T-cell (primary cell): ENCODE measurements at regions not wholly inside any gene's neighbourhood (a gene's known extent, or its start where the extent isn't known, plus 50 kb on each side); places are given as distances from the start of the nearest gene placed in this dataset.

Source experiments
- ATAC-seq, 4 experiments: fragments of 200-7000 bp in 3 of 4; fragments of 150-1000 bp in 1 of 4; cut with Tn5 transposase; replicated peaks in 1 of 4; 1 replicate in 3 of 4; 2 replicates in 1 of 4; pipeline ENCODE4 v1.10.0; 2021; ENCODE audit warnings: moderate library complexity in 3 of 4, mild to moderate bottlenecking in 2 of 4, moderate number of reproducible peaks in 1 of 4
- CTCF ChIA-PET, 2 donors: fragments of 300-600 bp; sonication (Branson Sonifier 250); formaldehyde crosslinking; loops; one replicate each; lab custom pipeline; 2022; ENCODE audit warnings: antibody characterized with exemption in 2 of 2; lab: Charles Lee
- POLR2A ChIA-PET, 2 donors: fragments of 300-600 bp; sonication (Branson Sonifier 250); formaldehyde crosslinking; loops; one replicate each; lab custom pipeline; 2022; ENCODE audit warnings: antibody characterized with exemption in 2 of 2; lab: Charles Lee
- DNase-seq, 35 experiments: peaks; one replicate each; pipeline versions ENCODE4 v3.0.0 to v3.0.0-alpha.2; 2013 to 2023
- H3K27ac ChIP-seq: one replicate; pipeline ENCODE4 v1.5.1; 2013; ENCODE audit warnings: low read length
- H3K27me3 ChIP-seq, 2 experiments: replicated peaks in 1 of 2; 1 replicate in 1 of 2; 2 replicates in 1 of 2; pipeline versions ENCODE4 v1.6.1 to v1.7.0; 2013; ENCODE audit warnings: low read length in 1 of 2, mixed read lengths in 1 of 2; ENCODE audit not compliant: control insufficient read depth in 2 of 2, insufficient read depth in 2 of 2; ENCODE audit errors: extremely low read depth in 1 of 2
- H3K36me3 ChIP-seq, 2 donors: 1 replicate in 1 of 2; 2 replicates in 1 of 2; pipeline versions ENCODE4 v1.6.1 to v1.7.0; 2013; ENCODE audit warnings: low read length in 1 of 2; ENCODE audit not compliant: control insufficient read depth in 2 of 2, insufficient read depth in 1 of 2; ENCODE audit errors: extremely low read depth in 1 of 2
- H3K4me1 ChIP-seq, 2 experiments: 1 replicate in 1 of 2; 2 replicates in 1 of 2; pipeline versions ENCODE4 v1.6.1 to v1.7.0; 2013; ENCODE audit warnings: low read length in 2 of 2, mixed read lengths in 1 of 2; ENCODE audit not compliant: insufficient read depth in 2 of 2, control insufficient read depth in 1 of 2; ENCODE audit errors: extremely low read depth in 1 of 2
- H3K4me3 ChIP-seq, 2 donors: 1 replicate in 1 of 2; 2 replicates in 1 of 2; pipeline versions ENCODE4 v1.5.1 to v1.7.0; 2013; ENCODE audit warnings: mild to moderate bottlenecking in 2 of 2, low read length in 1 of 2, moderate library complexity in 1 of 2; ENCODE audit not compliant: control insufficient read depth in 1 of 2; ENCODE audit errors: extremely low read depth in 1 of 2
- H3K9me3 ChIP-seq: 2 replicates; pipeline ENCODE4 v1.7.0; 2013
- H3K27ac Mint-ChIP-seq, 2 donors: one replicate each; pipeline ENCODE4 v1.8.0; 2020 to 2021; ENCODE audit warnings: mild to moderate bottlenecking in 2 of 2, mixed read lengths in 2 of 2
- H3K27me3 Mint-ChIP-seq, 2 donors: one replicate each; pipeline ENCODE4 v1.8.0; 2021 to 2022; ENCODE audit warnings: mixed read lengths in 2 of 2
- H3K36me3 Mint-ChIP-seq: one replicate; pipeline ENCODE4 v1.8.0; 2021; ENCODE audit warnings: mixed read lengths
- H3K4me1 Mint-ChIP-seq, 3 donors: one replicate each; pipeline ENCODE4 v1.8.0; 2020 to 2022; ENCODE audit warnings: mixed read lengths in 3 of 3, mild to moderate bottlenecking in 1 of 3
- H3K4me3 Mint-ChIP-seq, 3 donors: one replicate each; pipeline ENCODE4 v1.8.0; 2020 to 2022; ENCODE audit warnings: mild to moderate bottlenecking in 3 of 3, mixed read lengths in 3 of 3, moderate library complexity in 3 of 3
- H3K9me3 Mint-ChIP-seq, 3 donors: one replicate each; pipeline ENCODE4 v1.8.0; 2020 to 2022; ENCODE audit warnings: mixed read lengths in 3 of 3
- WGBS: methylation state at CpG from one replicate; pipeline ENCODE4 v1.1.5; 2013; ENCODE audit warnings: missing lambda C conversion rate; ENCODE audit not compliant: insufficient coverage; 5-methylcytosine and 5-hydroxymethylcytosine counted together

GRCh38 chr1:168631671-168632400 is 55.4 kb downstream of the XCL1 start:
- DNase-seq (no peak), ATAC-seq (no peak)
- H3K9me3 Mint-ChIP-seq: no peaks in the 10 kb centered on the region
- no peaks in the 10 kb centered on the region for H3K27me3 ChIP-seq
- H3K27me3 Mint-ChIP-seq: peaks cover 5 to 20% of the 10 kb centered on the region in 2 donors
- H3K4me1 ChIP-seq: no peaks in the 10 kb centered on the region
- H3K27ac Mint-ChIP-seq: no peak overlapping the region
- H3K36me3 Mint-ChIP-seq: no peaks in the 10 kb centered on the region
- ChIA-PET POLR2A (no interaction called here), CTCF (no interaction called here)
- no peak overlapping the region for H3K4me3 ChIP-seq
- H3K27ac ChIP-seq: no peak overlapping the region
- H3K36me3 ChIP-seq: no peaks in the 10 kb centered on the region
- no peak overlapping the region for H3K4me3 Mint-ChIP-seq
- no peaks in the 10 kb centered on the region for H3K4me1 Mint-ChIP-seq
- no peaks in the 10 kb centered on the region for H3K9me3 ChIP-seq
- WGBS: 83% methylated on average over 1 of the region's 7 CpGs

DNA sequence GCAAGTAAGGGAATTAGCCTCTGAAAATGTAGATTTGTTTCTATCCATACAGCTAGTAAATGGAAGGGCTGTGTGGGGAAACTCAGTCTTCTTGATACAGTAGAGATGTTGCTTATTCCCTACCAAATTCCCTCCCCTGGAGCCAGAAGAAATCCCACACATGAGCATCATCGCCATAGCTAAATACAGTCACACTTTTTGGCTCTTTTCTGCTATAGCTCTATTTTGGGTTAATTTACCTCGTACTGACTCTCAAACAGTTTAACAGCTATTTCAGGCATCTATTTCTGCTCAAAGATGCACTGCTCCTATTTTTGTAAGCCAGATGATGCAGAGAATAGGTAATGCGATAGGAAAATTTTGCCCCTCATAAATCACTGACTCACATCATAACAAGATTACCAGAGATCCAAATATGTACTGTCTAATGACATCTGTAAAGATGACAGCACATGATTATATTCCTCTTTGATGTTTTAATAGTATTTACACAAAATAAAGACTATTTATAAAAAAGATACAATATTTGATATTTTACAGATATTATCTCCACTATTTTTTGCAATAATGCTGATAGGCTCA is 58.6 kb downstream of the XCL1 start:
- Mint-ChIP-seq H3K4me3 (no peak overlapping the region), H3K9me3 (no peaks in the 10 kb centered on the region), H3K36me3 (no peaks in the 10 kb centered on the region), H3K27me3 (peaks cover 5 to 15% of the 10 kb centered on the region in 2 donors), H3K27ac (no peak overlapping the region), H3K4me1 (no peaks in the 10 kb centered on the region)
- no peak overlapping the region for H3K4me3 ChIP-seq
- CTCF ChIA-PET: no interaction called here
- DNase-seq: no peak
- no peak overlapping the region for H3K27ac ChIP-seq
- H3K9me3 ChIP-seq: no peaks in the 10 kb centered on the region
- POLR2A ChIA-PET: no interaction called here
- ATAC-seq: no peak
- 88% methylated on average over 1 of the region's 3 CpGs for WGBS
- no peaks in the 10 kb centered on the region for H3K36me3 ChIP-seq
- no peaks in the 10 kb centered on the region for H3K27me3 ChIP-seq
- no peaks in the 10 kb centered on the region for H3K4me1 ChIP-seq

- Histone ChIP-seq H3K36me3 (no peaks in the 10 kb centered on the region), H3K4me1 (no peaks in the 10 kb centered on the region), H3K9me3 (no peaks in the 10 kb centered on the region), H3K4me3 (no peak overlapping the region), H3K27ac (no peak overlapping the region), H3K27me3 (no peaks in the 10 kb centered on the region)
- ChIA-PET POLR2A (no interaction called here), CTCF (no interaction called here)
- WGBS: no CpG with 5 or more reads among the region's 1 CpG
- no peaks in the 10 kb centered on the region for H3K36me3 Mint-ChIP-seq
- ATAC-seq: no peak
- peaks cover 7 to 10% of the 10 kb centered on the region in 2 donors for H3K27me3 Mint-ChIP-seq
- H3K4me1 Mint-ChIP-seq: no peaks in the 10 kb centered on the region
- no peak for DNase-seq
- no peak overlapping the region for H3K27ac Mint-ChIP-seq
- no peak overlapping the region for H3K4me3 Mint-ChIP-seq
- H3K9me3 Mint-ChIP-seq: no peaks in the 10 kb centered on the region
Observed at GRCh38 chr1:168636200-168636599, 59.8 kb downstream of the XCL1 start.

- Histone ChIP-seq H3K27me3 (no peaks in the 10 kb centered on the region), H3K9me3 (no peaks in the 10 kb centered on the region), H3K36me3 (no peaks in the 10 kb centered on the region), H3K4me3 (no peak overlapping the region), H3K4me1 (no peaks in the 10 kb centered on the region), H3K27ac (no peak overlapping the region)
- ATAC-seq (no peak), DNase-seq (no peak)
- CTCF ChIA-PET: no interaction called here
- WGBS: no CpG with 5 or more reads among the region's 1 CpG
- POLR2A ChIA-PET: no interaction called here
- Mint-ChIP-seq H3K27me3 (peaks cover 7 to 10% of the 10 kb centered on the region in 2 donors), H3K27ac (no peak overlapping the region), H3K4me1 (no peaks in the 10 kb centered on the region), H3K9me3 (no peaks in the 10 kb centered on the region), H3K36me3 (no peaks in the 10 kb centered on the region), H3K4me3 (no peak overlapping the region)
Observed at GRCh38 chr1:168636642-168637111, 60.3 kb downstream of the XCL1 start.

DNA sequence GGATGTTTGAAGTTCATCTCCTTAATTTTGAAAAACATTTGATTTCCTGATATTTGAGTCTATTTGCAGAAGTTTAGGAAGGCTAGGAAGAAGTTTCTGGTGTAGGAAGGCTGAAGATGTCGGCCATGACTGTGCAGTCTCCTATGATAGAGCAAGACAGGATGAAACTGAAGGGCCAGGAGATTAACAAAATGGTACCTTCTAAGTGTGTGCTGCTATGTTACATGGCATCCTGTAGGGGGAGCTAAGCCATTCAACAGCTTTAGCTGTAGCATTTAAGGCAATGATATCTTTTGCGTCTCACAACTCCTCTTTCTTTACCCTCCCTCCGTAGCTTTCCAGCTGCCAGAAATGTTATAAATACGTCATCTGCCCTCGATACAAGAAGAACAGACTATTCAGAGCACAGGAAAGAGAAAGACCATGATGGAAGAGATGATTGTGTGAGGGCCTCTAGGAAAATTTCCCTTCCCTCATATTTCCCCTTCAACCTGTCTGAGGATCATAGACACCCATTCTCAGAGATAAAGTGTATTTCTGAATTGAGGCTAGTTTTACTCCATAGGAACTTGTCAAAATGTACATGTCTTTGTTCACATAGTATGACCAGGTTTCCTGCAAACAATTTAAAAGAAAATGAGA is 61.1 kb downstream of the XCL1 start:
- 90% methylated on average over 1 of the region's 5 CpGs for WGBS

DNA sequence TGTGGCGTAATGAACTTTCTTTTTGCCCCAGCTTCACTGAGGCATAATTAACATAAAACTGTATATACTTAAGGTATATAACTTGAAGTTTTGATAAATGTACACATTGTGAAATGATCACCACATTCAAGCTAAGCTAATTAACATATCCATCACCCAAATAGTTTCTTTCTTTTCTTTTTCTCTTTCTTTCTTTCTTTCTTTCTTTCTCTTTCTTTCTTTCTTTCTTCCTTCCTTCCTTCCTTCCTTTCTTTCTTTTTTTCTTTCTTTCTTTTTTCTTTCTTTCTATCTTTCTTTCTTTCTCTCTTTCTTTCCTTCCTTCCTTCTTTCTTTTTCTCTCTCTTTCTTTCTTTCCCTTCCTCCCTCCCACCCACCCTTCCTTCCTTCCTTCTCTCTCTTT is 62.5 kb downstream of the XCL1 start:
- CTCF ChIA-PET: interaction anchor here in 1 of 2 donors (0.5 to 0.6 kb wide), 2 partner anchors 14 to 40 kb away, joined by 3 to 6 read pairs; no protein-coding TSS in a partner anchor

More for the DNA sequence above, 61.1 kb downstream of the XCL1 start:
- Histone ChIP-seq H3K4me3 (no peak overlapping the region), H3K9me3 (no peaks in the 10 kb centered on the region), H3K27me3 (no peaks in the 10 kb centered on the region), H3K27ac (no peak overlapping the region), H3K36me3 (no peaks in the 10 kb centered on the region), H3K4me1 (no peaks in the 10 kb centered on the region)
- CTCF ChIA-PET: no interaction called here
- no peak overlapping the region for H3K27ac Mint-ChIP-seq
- no peak for ATAC-seq
- H3K9me3 Mint-ChIP-seq: no peaks in the 10 kb centered on the region
- POLR2A ChIA-PET: no interaction called here
- H3K36me3 Mint-ChIP-seq: no peaks in the 10 kb centered on the region
- H3K4me1 Mint-ChIP-seq: no peaks in the 10 kb centered on the region
- DNase-seq: peak in 1 of 35 experiments; percentile 14
- no peak overlapping the region for H3K4me3 Mint-ChIP-seq
- H3K27me3 Mint-ChIP-seq: peaks cover 7% of the 10 kb centered on the region in 2 donors

More for the DNA sequence above, 62.5 kb downstream of the XCL1 start:
- WGBS: no CpG with 5 or more reads among the region's 1 CpG
- no peak for ATAC-seq
- no peaks in the 10 kb centered on the region for H3K4me1 ChIP-seq
- H3K27ac ChIP-seq: no peak overlapping the region
- no peaks in the 10 kb centered on the region for H3K36me3 ChIP-seq
- no peak for DNase-seq
- no peaks in the 10 kb centered on the region for H3K4me1 Mint-ChIP-seq
- POLR2A ChIA-PET: interaction anchor here in 1 of 2 donors (0.6 kb wide), 1 partner anchor 128 kb away, joined by 3 read pairs; no protein-coding TSS in a partner anchor
- peaks cover 7% of the 10 kb centered on the region in 2 donors for H3K27me3 Mint-ChIP-seq
- H3K27me3 ChIP-seq: no peaks in the 10 kb centered on the region
- H3K9me3 Mint-ChIP-seq: no peaks in the 10 kb centered on the region
- H3K27ac Mint-ChIP-seq: no peak overlapping the region
- H3K36me3 Mint-ChIP-seq: no peaks in the 10 kb centered on the region
- no peak overlapping the region for H3K4me3 Mint-ChIP-seq
- no peaks in the 10 kb centered on the region for H3K9me3 ChIP-seq
- no peak overlapping the region for H3K4me3 ChIP-seq
